ENCODE measurements at regions not wholly inside any gene's neighbourhood (a gene's known extent, or its start where the extent isn't known, plus 50 kb on each side); places are given as distances from the start of the nearest gene placed in this dataset.

GRCh38 chr1:177793900-177794299 lies 176.0 kb downstream of the SEC16B start:
- TF ChIP-seq CTCF (IDR thresholded peaks at IDR 0.05) (no peak), EZH2 (IDR thresholded peaks at IDR 0.05) (no peak), EZH2phosphoT487 (IDR thresholded peaks at IDR 0.05) (no peak)
